SK-N-SH treated with all-trans-retinoic acid at 6 μM for 48 hours (cell line): ENCODE measurements at regions not wholly inside any gene's neighbourhood (a gene's known extent, or its start where the extent isn't known, plus 50 kb on each side); places are given as distances from the start of the nearest gene placed in this dataset.

Experiments
- ARNTL ChIP-seq: fragments of 450-650 bp; formaldehyde crosslinking; IDR thresholded peaks from 2 replicates; pipeline ENCODE4 v1.5.0; 2020; ENCODE audit warnings: low read depth, mild to moderate bottlenecking, moderate library complexity, borderline replicate concordance
- SNAI2 ChIP-seq: fragments of 250-450 bp; sonication (Bioruptor Pico); IDR thresholded peaks from 2 replicates; pipeline ENCODE4 v1.5.0; 2020; ENCODE audit warnings: mild to moderate bottlenecking, moderate library complexity
- TCF4 ChIP-seq: fragments of 250-450 bp; sonication (Bioruptor Pico); IDR thresholded peaks from 2 replicates; pipeline ENCODE4 v1.8.0; 2021; ENCODE audit warnings: mild to moderate bottlenecking, moderate library complexity, borderline replicate concordance
- ZFP30 ChIP-seq: fragments of 450-650 bp; formaldehyde crosslinking; IDR thresholded peaks from 2 replicates; pipeline ENCODE4 v1.5.0; 2022; ENCODE audit warnings: mild to moderate bottlenecking, moderate library complexity
- ZNF565 ChIP-seq: fragments of 450-650 bp; formaldehyde crosslinking; conservative IDR thresholded peaks from 2 replicates; pipeline ENCODE4 v1.5.0; 2020; ENCODE audit warnings: low read depth, mild to moderate bottlenecking, moderate library complexity
- TF ChIP-seq, protein P1 (sequence below): fragments of 250-450 bp; sonication (Bioruptor Pico); IDR thresholded peaks from 2 replicates; pipeline ENCODE4 v1.8.0; 2021; ENCODE audit warnings: low read depth, mild to moderate bottlenecking, moderate library complexity, borderline replicate concordance
- TF ChIP-seq, protein P2 (sequence below): fragments of 250-450 bp; sonication (Bioruptor Pico); IDR thresholded peaks from 2 replicates; pipeline ENCODE4 v1.8.0; 2020; ENCODE audit warnings: mild to moderate bottlenecking, moderate library complexity, borderline replicate concordance

DNA sequence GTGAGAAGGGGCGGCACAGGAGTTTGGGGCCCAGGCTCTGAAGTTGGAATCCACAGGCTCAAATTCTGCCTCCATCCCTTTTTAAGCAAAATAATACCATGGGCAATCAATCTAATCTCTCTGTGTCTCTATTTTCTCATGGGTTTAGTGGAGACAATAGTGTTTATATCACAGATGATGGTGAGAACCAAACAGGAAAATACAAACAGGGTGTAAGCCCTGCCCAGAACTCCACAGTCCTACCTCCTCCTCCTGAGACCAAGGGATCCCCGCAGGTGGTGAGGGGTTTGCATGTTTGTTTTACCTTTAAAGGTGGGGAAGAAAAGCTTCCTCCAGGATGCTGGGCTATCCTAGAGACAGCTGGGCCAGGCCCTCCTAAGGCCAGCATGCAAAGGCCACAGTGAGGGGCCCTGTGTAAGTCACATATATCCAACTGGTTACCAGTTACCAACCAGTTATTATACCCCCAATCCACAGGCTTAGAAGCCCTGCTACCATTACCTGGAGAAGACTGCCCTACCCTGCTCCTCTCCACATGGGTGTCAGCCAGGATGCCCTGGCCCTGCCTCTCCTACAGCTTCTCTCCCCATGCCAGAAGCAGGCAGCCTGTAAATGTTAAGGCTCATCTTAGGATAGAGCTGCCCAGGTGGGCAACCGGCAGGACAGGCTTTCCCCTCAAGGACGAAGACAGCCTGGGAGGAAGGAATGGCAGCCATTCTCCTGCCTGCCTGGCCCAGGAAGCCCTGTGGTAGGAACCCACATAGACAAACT, 658.4 kb downstream of the UQCRFS1 start:
- TF ChIP-seq SNAI2 (no peak), ZNF565 (CRISPR knock-in tag) (no peak), TCF4 (no peak), ARNTL (CRISPR knock-in tag) (no peak), ZFP30 (CRISPR knock-in tag) (no peak)
- TF ChIP-seq, protein P1, sequence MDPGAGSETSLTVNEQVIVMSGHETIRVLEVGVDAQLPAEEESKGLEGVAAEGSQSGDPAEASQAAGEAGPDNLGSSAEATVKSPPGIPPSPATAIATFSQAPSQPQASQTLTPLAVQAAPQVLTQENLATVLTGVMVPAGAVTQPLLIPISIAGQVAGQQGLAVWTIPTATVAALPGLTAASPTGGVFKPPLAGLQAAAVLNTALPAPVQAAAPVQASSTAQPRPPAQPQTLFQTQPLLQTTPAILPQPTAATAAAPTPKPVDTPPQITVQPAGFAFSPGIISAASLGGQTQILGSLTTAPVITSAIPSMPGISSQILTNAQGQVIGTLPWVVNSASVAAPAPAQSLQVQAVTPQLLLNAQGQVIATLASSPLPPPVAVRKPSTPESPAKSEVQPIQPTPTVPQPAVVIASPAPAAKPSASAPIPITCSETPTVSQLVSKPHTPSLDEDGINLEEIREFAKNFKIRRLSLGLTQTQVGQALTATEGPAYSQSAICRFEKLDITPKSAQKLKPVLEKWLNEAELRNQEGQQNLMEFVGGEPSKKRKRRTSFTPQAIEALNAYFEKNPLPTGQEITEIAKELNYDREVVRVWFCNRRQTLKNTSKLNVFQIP (CRISPR knock-in tag): no peak
- TF ChIP-seq, protein P2, sequence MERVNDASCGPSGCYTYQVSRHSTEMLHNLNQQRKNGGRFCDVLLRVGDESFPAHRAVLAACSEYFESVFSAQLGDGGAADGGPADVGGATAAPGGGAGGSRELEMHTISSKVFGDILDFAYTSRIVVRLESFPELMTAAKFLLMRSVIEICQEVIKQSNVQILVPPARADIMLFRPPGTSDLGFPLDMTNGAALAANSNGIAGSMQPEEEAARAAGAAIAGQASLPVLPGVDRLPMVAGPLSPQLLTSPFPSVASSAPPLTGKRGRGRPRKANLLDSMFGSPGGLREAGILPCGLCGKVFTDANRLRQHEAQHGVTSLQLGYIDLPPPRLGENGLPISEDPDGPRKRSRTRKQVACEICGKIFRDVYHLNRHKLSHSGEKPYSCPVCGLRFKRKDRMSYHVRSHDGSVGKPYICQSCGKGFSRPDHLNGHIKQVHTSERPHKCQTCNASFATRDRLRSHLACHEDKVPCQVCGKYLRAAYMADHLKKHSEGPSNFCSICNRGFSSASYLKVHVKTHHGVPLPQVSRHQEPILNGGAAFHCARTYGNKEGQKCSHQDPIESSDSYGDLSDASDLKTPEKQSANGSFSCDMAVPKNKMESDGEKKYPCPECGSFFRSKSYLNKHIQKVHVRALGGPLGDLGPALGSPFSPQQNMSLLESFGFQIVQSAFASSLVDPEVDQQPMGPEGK: no peak
